ENCODE measurements at regions not wholly inside any gene's neighbourhood (a gene's known extent, or its start where the extent isn't known, plus 50 kb on each side); places are given as distances from the start of the nearest gene placed in this dataset.
"Not testable (repeated sequence)": the region's sequence is repeated elsewhere in the genome, so short reads cannot be mapped to it uniquely, and the experiment has no call there.

DNA sequence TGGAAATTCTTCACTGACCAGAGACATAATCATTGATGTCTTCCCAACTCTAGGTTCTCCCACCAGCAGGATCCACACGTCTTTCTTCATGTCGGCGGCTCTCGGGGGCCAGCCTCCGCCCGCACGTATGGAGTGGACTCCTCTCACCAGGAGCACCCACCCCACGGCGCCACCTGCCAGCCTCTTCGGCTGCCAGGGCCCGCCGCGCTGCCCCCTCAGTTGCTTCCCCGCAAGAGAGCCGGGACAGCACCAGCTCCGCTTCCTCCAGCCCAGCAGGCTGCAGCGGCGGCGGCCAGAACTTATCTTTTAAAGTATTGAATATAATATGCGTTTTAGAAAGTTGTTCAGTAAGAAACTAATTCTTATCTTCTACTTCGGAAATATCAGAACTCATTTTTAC, 273.5 kb downstream of the LIPI start:
- Histone ChIP-seq H3K27ac (no peak overlapping the region), H3K36me3 (no peaks in the 10 kb centered on the region), H3K4me1 (ENCODE audit: control insufficient read depth in 1 of 2, low read depth in 2 of 2) (no peaks in the 10 kb centered on the region), H3K9me3 (no peaks in the 10 kb centered on the region), H3K27me3 (replicated peaks; ENCODE audit: insufficient read depth) (no peaks in the 10 kb centered on the region), H3K4me3 (no peak overlapping the region)
- no peak for ATAC-seq (ENCODE audit: insufficient number of reproducible peaks, low FRiP score, low read depth)
- TF ChIP-seq, protein P1, sequence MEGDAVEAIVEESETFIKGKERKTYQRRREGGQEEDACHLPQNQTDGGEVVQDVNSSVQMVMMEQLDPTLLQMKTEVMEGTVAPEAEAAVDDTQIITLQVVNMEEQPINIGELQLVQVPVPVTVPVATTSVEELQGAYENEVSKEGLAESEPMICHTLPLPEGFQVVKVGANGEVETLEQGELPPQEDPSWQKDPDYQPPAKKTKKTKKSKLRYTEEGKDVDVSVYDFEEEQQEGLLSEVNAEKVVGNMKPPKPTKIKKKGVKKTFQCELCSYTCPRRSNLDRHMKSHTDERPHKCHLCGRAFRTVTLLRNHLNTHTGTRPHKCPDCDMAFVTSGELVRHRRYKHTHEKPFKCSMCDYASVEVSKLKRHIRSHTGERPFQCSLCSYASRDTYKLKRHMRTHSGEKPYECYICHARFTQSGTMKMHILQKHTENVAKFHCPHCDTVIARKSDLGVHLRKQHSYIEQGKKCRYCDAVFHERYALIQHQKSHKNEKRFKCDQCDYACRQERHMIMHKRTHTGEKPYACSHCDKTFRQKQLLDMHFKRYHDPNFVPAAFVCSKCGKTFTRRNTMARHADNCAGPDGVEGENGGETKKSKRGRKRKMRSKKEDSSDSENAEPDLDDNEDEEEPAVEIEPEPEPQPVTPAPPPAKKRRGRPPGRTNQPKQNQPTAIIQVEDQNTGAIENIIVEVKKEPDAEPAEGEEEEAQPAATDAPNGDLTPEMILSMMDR (IDR thresholded peaks at IDR 0.05): no peak
- DNase-seq (ENCODE audit: low spot score): no peak

DNA sequence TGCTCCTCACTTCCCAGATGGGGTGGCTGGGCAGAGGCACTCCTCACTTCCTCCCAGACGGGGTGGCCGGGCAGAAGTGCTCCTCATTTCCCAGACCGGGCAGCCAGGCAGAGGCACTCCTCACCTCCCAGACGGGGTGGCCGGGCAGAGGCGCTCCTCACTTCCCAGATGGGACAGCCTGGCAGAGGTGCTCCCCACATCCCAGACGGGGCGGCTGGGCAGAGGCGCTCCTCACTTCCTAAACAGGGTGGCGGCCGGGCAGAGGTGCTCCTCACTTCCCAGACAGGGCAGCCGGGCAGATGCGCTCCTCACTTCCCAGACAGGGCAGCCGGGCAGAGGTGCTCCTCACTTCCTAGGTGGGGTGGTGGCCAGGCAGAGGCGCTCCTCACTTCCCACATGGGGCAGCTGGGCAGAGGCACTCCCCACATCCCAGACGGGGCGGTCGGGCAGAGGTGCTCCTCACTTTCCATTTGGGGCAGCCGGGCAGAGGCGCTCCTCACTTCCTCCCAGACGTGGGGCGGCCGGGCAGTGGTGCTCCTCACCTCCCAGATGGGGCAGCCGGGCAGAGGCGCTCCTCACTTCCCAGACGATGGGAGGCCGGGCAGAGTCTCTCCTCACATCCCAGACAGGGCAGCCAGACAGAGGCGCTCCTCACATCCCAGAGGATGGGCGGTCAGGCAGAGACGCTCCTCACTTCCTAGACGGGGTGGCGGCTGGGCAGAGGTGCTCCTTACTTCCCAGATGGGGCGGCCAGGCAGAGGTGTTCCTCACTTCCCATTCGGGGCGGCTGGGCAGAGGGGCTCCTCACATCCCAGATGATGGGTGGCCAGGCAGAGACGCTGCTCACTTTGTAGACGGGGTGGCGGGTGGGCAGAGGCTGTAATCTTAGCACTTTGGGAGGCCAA, 274.5 kb downstream of the LIPI start:
- not testable (repeated sequence) for DNase-seq (ENCODE audit: low spot score); ATAC-seq (ENCODE audit: insufficient number of reproducible peaks, low FRiP score, low read depth)

DNA sequence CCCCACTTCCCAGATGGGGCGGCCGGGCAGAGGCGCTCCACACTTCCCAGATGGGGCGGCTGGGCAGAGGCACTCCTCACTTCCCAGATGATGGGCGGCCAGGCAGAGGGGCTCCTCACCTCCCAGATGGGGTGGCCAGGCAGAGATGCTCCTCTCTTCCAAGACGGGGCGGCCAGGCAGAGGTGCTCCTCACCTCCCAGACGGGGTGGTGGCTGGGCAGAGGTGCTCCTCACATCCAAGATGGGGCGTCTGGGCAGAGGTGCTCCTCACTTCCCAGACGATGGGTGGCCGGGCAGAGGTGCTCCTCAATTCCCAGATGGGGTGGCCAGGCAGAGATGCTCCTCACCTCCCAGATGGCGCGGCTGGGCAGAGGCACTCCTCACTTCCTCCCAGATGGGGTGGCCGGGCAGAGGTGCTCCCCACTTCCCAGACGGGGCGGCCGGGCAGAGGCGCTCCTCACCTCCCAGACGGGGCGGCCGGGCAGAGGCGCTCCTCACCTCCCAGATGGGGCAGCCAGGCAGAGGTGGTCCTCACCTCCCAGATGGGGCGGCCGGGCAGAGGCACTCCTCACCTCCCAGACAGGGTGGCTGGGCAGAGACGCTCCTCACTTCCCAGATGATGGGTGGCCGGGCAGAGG, 275.2 kb downstream of the LIPI start:
- not testable (repeated sequence) for H3K4me1 ChIP-seq (ENCODE audit: control insufficient read depth in 1 of 2, low read depth in 2 of 2); H3K27me3 ChIP-seq (replicated peaks; ENCODE audit: insufficient read depth); H3K9me3 ChIP-seq; DNase-seq (ENCODE audit: low spot score); H3K36me3 ChIP-seq; H3K27ac ChIP-seq; H3K4me3 ChIP-seq; ATAC-seq (ENCODE audit: insufficient number of reproducible peaks, low FRiP score, low read depth)

More for the DNA sequence above, 274.5 kb downstream of the LIPI start:
- not testable (repeated sequence) for H3K4me1 ChIP-seq (ENCODE audit: control insufficient read depth in 1 of 2, low read depth in 2 of 2); H3K27ac ChIP-seq; H3K9me3 ChIP-seq; H3K36me3 ChIP-seq; H3K4me3 ChIP-seq; H3K27me3 ChIP-seq (replicated peaks; ENCODE audit: insufficient read depth)

DNA sequence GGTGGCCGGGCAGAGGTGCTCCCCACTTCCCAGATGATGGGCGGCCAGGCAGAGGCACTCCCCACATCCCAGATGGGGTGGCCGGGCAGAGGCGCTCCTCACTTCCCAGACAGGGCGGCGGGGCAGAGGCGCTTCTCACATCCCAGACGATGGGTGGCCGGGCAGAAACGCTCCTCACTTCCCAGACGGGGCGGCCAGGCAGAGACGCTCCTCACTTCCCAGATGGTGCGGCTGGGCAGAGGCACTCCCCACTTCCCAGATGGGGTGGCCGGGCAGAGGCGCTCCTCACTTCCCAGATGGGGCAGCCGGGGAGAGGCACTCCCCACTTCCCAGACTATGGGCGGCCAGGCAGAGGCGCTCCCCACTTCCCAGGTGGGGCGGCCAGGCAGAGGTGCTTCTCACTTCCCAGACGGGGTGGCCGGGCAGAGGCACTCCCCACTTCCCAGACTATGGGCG, 275.8 kb downstream of the LIPI start:
- H3K4me3 ChIP-seq; DNase-seq (ENCODE audit: low spot score); ATAC-seq (ENCODE audit: insufficient number of reproducible peaks, low FRiP score, low read depth); H3K36me3 ChIP-seq; H3K27ac ChIP-seq; H3K9me3 ChIP-seq; H3K27me3 ChIP-seq (replicated peaks; ENCODE audit: insufficient read depth); H3K4me1 ChIP-seq (ENCODE audit: control insufficient read depth in 1 of 2, low read depth in 2 of 2): not testable (repeated sequence)

DNA sequence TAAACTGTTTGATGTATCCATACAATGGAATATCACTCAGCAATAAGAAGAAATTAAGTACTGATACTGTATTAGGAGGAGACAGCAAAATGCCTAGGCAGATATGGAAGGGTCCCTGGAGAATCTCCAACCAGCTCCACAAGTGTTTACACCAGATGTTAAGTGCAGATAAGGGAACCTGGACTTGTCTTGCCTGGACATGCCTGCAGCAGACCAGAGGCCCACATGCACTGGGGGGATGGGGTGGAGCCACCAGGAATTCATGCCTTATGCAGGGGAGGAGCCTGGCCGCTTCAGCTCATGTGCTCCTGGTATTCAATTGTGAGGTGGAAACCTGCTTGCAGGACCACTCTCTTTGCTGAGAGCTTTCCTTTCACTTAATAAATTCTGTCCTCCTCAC, 287.6 kb downstream of the LIPI start:
- H3K27ac ChIP-seq; H3K27me3 ChIP-seq (replicated peaks; ENCODE audit: insufficient read depth); H3K4me3 ChIP-seq; H3K36me3 ChIP-seq; ATAC-seq (ENCODE audit: insufficient number of reproducible peaks, low FRiP score, low read depth); H3K4me1 ChIP-seq (ENCODE audit: control insufficient read depth in 1 of 2, low read depth in 2 of 2); H3K9me3 ChIP-seq; DNase-seq (ENCODE audit: low spot score): not testable (repeated sequence)

DNA sequence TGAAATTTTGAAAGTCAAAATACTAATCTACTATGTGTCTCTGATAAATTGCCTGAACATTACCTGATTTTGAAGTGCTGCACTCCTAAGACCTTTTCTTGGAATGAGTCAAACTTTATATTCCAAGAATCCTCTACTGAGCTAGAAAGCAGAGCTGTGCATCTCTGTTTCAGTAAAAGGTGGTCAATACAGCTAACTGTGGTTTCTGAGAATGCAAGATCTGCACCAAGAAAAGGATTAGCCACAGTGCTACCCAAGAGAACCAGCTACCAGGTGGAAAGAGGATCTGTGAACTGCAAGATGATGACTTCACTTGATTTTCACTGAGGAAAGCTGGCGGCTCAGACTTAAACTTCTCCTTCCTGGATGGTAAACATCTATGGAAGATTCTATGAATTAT, 289.3 kb downstream of the LIPI start:
- H3K27ac ChIP-seq; H3K4me1 ChIP-seq (ENCODE audit: control insufficient read depth in 1 of 2, low read depth in 2 of 2); H3K27me3 ChIP-seq (replicated peaks; ENCODE audit: insufficient read depth); DNase-seq (ENCODE audit: low spot score); H3K36me3 ChIP-seq; H3K9me3 ChIP-seq; ATAC-seq (ENCODE audit: insufficient number of reproducible peaks, low FRiP score, low read depth); H3K4me3 ChIP-seq: not testable (repeated sequence)

DNA sequence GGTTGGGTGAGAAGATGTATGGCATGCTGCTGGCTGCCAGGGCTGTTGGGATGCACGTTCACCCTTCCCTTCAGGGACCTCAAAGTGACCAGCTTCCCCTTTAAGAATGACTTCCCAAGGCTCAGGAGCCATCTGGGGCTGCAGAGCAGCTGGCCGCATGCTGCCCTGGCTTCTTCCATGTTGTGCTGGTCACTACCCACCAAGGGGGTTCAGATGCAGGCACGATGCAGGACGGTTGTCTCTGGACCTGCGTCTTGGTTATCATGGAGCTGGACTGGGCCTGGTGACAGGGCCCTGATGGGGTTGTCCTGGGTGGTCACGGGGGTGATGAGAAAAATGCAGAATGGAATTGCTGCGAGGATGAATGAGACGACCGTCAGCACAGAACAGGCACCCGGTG, 297.8 kb downstream of the POTED start:
- not testable (repeated sequence) for ATAC-seq (ENCODE audit: insufficient number of reproducible peaks, low FRiP score, low read depth); H3K4me3 ChIP-seq; H3K9me3 ChIP-seq; H3K27me3 ChIP-seq (replicated peaks; ENCODE audit: insufficient read depth); H3K36me3 ChIP-seq; DNase-seq (ENCODE audit: low spot score); H3K4me1 ChIP-seq (ENCODE audit: control insufficient read depth in 1 of 2, low read depth in 2 of 2); H3K27ac ChIP-seq

DNA sequence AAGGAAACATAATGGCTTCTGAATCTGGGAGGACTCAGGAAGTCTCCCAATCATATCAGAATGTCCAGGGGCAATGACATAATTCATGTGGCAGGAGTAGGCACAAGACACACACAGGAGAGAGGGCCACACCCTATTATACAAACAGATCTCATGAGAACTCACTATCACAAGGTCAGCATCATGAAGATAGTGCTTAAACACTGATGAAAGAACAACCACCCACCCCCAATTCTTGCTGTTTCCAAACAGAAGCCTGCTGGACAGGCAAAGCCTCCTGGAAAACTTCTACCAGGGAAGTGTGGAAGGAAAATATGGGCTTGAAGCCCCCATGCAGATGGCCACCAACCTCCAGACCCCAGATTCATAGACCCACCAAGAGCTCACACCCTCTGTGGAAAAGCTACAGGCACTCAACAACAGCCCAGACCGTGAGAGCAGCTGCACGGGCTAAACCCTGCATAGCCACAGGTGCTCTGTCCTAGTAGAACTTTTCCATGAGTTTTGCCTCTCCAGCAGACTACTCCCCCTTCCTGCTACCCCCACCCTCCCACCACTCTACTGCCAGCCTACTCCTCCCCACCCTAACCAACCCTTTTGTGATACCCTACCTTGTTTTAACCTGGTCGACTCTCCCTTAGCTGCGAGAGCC, 287.1 kb downstream of the POTED start:
- H3K9me3 ChIP-seq; H3K4me3 ChIP-seq; H3K36me3 ChIP-seq; ATAC-seq (ENCODE audit: insufficient number of reproducible peaks, low FRiP score, low read depth); H3K4me1 ChIP-seq (ENCODE audit: control insufficient read depth in 1 of 2, low read depth in 2 of 2); DNase-seq (ENCODE audit: low spot score); H3K27me3 ChIP-seq (replicated peaks; ENCODE audit: insufficient read depth); H3K27ac ChIP-seq: not testable (repeated sequence)

DNA sequence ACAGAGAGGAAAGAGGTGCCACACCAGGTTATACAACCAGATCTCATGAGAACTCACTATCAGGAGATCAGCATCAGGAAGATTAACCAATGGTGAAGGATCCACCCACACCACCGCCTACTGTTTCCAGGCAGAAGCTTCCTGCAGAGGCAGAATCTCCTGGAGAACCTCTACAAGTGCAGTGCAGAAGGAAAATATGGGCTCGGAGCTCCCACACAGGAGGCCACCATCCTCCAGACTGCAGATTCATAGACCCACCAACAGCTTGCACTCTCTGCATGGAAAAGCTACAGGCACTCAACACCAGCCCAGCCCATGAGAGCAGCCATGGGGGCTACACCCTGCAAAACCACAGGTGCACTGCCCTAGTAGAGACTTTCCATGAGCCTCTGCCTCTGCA, 284.0 kb downstream of the POTED start:
- not testable (repeated sequence) for H3K4me3 ChIP-seq; DNase-seq (ENCODE audit: low spot score); H3K36me3 ChIP-seq; H3K4me1 ChIP-seq (ENCODE audit: control insufficient read depth in 1 of 2, low read depth in 2 of 2); ATAC-seq (ENCODE audit: insufficient number of reproducible peaks, low FRiP score, low read depth); H3K9me3 ChIP-seq; H3K27ac ChIP-seq; H3K27me3 ChIP-seq (replicated peaks; ENCODE audit: insufficient read depth)

DNA sequence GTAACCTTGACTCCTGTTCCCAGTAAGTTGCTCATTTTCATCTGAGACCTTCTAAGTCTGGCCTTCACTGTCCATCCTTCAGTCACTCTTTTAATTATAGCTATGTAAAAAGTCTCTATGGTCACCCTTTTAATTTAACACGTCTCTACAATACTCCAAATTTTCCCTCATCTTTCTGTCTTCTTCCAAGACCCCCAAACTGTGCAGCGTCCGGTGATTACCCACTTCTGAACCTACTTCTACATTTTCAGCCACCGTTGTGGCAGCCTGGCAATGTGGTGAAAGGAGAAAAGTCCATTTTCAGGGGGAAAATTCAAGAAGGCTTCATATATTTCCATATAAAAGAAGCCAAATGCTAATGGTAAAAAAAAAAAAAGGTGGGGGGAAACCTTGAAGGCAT, 283.4 kb downstream of the POTED start:
- not testable (repeated sequence) for H3K36me3 ChIP-seq; H3K27me3 ChIP-seq (replicated peaks; ENCODE audit: insufficient read depth); DNase-seq (ENCODE audit: low spot score); H3K9me3 ChIP-seq; ATAC-seq (ENCODE audit: insufficient number of reproducible peaks, low FRiP score, low read depth); H3K27ac ChIP-seq; H3K4me1 ChIP-seq (ENCODE audit: control insufficient read depth in 1 of 2, low read depth in 2 of 2); H3K4me3 ChIP-seq

DNA sequence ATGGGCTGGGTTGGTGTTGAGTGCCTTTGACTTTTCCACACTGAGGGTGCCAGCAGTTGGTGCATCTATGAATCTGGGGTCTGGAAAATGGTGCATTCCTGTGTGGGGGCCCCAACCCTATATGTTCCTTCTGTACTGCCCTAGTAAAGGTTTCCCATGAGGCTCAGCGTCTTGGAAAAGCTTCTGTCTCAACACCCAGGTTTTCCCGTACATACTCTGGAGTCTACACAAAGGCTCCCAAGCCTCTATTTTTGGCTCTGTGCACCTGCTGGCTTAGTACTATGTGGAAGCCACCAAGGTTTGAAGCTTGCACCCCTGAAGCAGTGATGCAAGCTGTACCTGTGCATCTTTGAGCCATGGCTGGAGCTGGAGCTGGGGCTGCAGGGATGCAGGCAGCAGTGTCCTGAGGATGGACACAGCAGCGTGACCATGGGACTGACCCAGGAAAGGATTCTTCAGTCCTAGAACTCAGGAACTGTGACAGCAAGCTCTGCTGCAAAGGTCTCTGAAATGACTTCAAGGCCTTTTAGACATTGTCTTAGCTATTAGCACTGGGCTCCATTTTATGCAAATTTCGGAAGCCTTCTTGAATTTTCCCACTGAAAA, 282.7 kb downstream of the POTED start:
- H3K4me3 ChIP-seq; H3K36me3 ChIP-seq; H3K4me1 ChIP-seq (ENCODE audit: control insufficient read depth in 1 of 2, low read depth in 2 of 2); H3K27me3 ChIP-seq (replicated peaks; ENCODE audit: insufficient read depth); DNase-seq (ENCODE audit: low spot score); H3K27ac ChIP-seq; H3K9me3 ChIP-seq; ATAC-seq (ENCODE audit: insufficient number of reproducible peaks, low FRiP score, low read depth): not testable (repeated sequence)
